HG03135 (cell line): ENCODE measurements at regions not wholly inside any gene's neighbourhood (a gene's known extent, or its start where the extent isn't known, plus 50 kb on each side); places are given as distances from the start of the nearest gene placed in this dataset.

Experiments
- ATAC-seq: cut with Tn5 transposase; IDR thresholded peaks from one replicate; pipeline ENCODE4 v1.9.1; 2021; ENCODE audit warnings: mild to moderate bottlenecking, moderate library complexity; ENCODE audit not compliant: unreplicated experiment

DNA sequence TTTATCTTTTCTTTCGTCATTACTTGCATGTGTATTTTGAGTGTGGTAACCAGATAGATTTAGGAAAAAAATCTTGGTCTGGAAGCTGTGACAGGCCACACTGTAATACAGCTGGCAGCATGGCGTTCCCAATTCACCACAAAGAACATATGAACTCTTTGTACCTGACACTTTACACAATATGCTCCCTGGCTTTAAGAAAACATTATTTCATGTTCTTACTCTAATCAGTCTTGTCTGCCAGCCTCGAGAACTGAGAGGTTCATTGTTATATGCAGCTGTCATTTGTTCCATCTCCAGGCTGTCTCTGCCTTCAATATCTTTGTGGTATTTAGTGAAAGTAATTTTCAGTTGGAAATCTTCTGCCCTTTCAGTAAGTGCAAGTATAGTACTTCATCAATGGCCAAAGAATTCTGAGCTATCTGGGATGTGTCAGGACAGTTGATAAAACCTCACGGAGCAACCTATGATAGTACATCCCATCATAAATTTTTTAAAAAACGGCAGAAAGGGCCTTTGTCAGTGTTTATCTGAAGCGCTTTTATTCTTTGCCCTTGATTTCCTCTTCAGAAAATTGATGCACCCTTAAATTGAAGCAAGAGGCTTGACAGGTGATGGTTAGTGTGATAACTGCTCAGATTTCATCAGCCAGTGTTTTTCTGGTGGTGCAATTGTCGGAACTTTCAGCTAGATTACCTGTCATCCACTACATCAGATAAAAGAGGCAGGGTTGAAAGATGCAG is 146.3 kb upstream of the SP8 start:
- no peak for ATAC-seq

DNA sequence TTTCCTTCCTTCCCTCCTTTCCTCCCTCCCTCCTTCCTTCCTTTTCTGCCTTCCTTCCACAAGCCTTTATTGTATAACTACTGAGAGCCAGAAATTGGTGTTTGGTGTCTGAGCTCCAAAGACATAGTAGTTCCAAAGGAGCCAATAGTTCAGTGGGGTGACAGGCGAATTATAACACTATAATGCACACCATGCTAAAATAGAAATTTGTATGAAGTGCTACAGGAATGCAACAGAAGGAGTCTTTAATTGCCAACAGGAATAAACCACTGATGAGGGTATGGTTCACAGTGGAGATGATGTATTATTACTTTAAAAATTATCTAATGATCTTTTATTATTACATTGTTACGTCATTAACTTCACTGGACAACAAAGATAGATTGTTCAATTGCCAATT is 158.8 kb upstream of the SP8 start:
- no peak for ATAC-seq

DNA sequence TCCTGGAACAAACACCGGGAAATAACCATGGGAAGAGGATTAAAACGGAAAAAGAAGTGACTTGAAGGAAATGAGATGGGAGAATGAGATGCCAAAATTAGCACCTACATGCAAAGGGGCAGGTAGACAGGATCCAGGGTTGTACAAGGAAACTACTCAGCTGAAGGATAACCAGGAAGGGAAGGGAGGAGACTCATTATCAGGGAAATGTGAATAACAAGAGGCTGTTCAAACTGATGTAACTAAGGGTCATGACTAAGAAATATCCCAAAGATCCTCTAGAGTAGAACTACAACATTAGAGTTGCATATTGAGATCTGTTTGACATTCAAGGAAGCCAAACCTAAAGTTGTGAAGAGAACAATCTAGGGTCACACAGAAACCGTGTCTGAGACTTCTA is 166.2 kb upstream of the SP8 start:
- ATAC-seq = no peak

DNA sequence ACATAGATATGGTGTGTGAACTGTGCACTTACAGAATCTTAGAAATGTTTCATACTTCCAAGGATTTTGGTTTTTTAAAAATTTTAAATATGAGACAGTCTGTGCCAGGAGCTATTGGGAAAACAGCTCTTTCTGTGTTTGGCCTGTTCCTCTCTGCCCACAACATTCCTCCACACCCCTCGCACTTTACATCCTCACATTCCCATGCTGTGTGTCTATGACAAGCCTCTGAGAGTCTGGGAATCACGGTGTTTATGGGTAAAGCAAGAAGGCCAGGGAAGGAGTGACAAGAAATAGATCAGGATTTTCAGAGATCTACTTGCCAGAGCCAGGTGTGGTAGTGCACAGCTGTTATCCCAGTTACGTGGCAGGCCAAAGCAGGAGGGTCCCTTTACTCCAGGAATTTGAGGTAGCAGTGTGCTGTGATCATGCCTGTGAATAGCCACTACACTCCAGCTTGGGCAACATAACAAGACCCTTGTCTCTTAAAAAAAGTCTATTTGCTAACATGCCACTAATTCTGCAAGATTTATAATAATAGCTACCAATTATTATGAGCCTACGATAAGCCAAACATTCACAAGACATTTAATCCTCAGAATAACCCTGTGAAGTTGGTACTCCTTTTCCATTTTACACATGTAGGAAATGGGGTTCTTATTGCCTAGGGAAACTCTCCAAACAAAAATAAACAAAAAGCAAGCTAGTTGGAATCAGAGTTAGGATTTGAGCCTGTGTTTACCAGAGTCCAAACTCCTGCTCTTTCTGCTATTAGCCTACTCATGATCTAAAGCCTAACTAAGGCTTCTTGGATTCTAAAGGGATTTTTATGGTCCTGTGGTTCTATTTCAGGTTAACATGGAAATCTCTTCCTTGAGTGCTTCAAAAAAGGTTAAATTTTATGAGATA is 168.3 kb upstream of the SP8 start:
- no peak for ATAC-seq

DNA sequence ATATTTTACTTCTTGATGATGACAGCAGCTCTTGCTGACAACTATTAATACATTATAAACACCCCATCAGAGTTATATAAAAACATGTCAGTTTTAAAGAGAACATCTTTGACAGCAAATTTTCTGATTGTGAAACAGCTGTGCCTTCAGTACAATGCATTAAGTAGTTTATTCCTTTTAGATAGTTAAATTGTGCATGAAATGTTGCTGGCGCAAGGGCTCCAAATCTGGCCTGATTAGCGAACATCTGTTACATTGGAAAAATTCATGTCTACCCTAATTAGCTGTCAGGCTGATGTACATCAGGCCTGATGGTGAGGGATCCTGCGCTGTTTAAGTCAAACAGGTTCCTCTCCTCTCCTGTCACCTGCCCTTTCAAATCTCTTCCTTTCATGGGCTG is 171.9 kb upstream of the SP8 start:
- ATAC-seq = no peak

DNA sequence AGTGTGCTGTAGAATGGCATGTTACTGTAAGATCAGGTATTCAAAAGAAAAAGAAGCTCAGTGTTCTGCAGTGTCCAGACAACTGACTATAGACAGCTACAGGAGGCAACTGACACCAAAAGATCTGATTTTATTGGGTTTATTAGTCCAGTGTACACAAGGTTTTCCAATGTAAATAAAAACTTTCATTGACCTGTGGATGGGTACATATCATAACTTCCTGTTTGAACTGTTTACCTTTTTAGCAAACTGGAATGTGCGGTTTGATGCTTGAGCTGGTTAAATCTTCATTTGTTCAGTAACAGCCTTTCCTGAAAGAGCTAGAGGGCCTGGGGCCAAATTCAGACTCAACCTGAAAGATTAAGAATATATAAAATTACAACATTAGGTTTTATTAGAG is 172.6 kb upstream of the SP8 start:
- no peak for ATAC-seq

DNA sequence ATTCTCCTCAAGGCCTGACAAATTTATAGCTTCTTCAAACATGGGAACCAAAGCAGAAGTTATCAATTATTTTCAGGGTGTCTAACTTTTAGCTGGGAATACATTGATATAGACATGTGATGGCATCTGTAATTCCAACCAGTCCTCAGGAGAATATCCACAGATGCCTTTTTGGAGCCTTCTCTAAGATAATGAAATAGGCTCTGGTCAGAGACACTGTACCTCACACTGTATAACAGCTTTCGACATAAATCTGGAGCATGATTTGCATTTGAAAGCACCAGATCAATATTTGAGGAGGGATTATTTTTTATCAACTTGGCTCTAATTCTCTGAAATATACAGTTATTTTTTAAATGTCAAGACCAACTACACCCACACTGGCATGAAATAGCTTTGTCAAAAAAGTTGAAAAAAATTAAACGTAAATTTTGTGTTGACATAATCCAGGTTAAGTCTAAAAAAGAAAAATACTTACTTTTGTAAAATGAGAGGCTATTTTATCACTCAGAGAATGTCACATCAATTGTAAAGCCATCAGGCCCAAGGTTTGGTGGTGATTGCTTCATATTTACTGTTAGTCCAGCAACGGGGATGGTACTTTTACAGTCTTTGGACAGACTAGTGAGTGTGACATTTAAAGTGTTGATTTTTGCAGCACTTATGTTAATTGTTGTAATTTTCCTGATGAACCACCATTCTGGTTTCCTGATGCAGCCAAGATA is 177.0 kb upstream of the SP8 start:
- no peak for ATAC-seq

DNA sequence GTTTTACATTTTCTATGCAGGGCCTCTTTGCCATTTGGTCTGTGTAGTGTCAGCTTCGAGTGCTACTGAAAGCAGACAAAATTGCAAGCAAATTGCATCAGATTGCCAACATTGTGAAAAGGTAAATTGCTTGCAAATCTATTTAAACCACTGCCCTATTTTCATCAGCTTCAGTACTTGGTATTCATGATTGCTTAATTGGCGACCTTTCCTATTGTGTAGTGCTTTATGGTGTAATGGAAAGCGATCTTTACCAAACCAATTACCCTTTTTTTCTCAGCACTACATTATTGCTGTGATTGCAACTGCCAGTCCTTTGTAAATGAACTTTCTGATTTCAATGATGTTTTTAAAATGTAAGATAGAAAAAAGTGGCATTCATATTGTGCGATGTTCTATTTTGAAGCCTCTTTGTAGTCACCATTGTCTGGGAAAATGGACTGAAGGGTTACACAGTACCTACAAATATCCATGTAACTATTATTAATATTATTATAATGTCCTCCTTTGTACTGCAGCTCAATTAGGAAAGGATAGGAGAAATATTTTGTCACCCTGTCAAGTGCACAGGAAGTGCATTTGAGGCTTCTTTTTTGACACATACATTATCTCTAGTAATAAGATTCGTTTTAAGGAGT is 177.7 kb upstream of the SP8 start:
- ATAC-seq = no peak

DNA sequence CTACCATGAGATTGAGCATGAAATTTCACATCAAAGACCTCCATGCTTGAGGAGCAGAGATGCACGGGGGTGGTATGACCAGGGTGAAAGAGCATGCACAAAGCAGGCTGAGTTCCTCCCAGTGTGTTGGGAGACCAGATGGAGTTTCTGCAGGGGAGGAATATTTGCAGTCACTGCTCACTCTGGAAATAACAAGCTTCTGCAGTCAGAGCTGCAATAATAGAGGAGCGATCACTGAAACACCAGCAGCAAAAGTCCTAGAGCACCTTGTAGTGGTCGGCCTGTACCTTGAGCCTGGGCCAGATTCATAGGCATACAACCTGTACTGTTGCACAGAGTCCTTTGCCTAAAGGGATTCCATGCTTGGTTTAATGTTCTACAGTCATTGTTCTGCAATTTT is 184.5 kb upstream of the SP8 start:
- ATAC-seq = no peak

DNA sequence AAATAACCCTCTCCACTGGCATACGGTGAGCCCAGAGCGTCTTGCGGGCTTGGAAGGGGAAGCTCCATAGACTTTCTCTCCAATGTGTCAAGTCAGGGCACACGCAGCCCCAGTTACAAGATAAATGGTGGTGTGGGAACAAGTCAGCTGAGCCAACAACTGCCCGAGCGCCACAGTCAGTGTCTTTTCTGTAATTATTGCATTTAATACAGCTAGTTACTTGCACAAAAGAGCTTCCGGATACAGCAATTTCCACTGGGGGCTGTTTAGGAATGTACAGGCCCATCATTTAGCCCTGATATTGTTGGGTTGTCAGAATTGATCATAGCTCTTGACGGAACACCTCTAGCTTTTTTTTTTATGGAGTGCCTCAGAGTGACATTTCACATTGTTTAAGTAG is 193.5 kb upstream of the SP8 start:
- ATAC-seq = no peak

DNA sequence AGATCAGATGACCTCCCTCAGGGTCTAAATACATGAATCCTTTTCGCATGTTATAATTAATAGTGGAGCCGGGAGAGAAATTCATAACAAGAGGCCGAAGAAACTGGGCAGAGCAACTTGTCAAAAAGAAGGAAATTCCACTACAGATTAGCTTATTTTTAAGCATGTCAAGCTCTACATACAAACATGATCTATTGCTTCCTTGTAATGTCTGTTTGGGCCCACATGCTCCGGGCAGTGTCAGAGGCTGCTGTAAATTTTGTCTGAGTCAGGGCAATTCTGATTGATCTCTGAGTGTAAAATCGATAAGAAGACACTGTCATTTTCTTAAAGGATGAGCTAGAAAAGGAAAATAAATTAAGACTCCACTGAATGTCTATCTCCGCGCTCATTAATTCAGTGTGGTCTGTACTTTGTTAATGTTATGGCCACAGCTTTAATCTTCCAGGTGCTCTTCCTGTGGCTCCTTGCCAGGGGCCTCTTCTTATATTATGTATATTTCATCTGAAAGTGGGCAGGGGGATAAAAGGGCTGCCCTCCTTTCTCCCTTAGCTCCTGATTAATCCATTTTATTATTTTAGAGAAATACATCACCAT is 194.1 kb upstream of the SP8 start:
- no peak for ATAC-seq

DNA sequence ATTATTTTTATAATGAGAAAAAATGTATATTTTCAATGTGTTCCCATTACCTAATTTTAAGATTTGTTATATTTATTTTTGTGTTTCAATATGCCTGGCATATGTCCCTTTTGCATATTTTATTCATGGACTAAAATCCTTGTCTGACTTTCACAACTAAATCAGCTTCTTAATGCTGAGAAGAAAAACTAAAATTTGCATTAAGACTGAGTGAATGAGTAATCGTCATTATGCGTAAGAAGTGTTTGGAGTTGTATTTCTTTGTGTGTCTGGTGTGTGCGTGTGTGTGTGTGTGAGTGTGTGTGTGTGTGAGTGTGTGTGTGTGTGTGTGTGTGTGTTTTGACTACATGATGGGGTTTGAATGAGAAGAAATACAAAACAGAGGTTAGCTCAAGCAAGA is 201.7 kb upstream of the SP8 start:
- no peak for ATAC-seq

DNA sequence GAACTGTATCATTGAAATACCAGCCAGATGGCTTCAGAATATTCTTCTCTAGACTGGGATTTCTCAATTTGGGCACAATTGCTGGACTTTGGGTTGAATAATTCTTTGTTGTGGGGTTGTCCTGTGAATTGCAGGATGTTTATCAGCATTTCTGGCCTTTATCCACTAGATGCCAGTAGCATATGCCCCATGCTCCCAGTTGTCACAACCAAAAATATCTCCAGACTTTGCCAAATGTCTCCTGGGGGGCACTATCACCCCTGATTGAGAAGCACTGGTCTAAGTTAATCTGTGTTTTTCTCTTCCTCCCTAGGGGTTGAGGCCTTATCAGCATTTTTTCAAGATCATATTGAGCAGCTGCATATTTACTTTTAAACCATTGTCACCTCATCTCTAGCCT is 204.9 kb upstream of the SP8 start:
- no peak for ATAC-seq

DNA sequence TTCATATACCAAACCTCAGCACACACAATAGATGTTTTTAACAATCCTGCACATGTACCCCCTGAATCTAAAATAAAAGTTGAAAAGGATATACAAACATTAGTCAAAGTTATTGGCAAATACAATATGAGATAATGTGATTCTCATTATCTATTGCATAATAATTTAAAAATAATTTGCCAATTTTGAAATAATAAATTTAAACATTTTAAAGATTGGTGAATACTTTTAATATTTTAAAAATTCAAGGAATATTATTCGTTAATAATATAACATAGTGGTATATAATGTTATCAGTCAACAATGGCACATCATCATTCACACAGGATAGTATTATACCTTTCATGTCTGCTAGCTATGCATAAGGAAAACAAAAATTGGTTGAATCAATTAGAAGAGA is 207.0 kb upstream of the SP8 start:
- no peak for ATAC-seq

DNA sequence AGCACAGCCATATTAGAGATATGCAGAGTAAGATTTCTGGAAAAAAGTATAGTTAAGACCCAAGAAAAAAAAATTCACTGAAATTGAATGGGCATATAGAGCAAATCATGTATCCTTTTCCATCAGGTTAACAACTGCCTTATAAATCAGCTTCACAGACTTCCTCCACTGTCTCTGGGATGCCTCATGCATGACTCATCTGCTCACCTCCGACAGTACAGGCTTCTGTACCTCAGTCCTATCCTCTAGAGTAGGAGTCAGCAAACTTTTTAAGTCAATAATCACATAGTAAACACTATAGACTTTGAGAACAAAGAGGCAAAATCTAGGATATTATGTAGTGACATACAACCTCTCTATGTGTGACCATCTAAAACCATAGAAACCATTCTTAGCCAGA is 211.6 kb upstream of the SP8 start:
- no peak for ATAC-seq

DNA sequence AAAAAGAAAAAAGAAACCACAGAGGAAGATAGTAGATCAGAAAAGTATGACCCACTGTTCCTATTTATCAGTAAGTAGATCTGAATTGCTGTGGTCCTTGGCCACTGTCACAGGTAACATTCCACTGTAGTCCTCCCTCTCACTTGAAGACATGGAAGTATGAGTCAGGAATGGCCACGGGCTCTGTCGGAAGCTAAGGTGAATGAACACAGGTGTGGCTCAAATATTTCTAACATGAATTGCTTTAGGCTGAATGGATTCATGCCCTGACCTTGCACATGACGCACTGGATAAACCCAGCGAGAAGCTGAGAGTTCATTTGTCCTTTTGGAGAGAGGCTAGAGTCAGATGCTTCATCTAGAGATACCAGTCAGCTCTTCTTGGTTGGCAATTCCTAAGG is 224.5 kb upstream of the SP8 start:
- ATAC-seq = no peak

DNA sequence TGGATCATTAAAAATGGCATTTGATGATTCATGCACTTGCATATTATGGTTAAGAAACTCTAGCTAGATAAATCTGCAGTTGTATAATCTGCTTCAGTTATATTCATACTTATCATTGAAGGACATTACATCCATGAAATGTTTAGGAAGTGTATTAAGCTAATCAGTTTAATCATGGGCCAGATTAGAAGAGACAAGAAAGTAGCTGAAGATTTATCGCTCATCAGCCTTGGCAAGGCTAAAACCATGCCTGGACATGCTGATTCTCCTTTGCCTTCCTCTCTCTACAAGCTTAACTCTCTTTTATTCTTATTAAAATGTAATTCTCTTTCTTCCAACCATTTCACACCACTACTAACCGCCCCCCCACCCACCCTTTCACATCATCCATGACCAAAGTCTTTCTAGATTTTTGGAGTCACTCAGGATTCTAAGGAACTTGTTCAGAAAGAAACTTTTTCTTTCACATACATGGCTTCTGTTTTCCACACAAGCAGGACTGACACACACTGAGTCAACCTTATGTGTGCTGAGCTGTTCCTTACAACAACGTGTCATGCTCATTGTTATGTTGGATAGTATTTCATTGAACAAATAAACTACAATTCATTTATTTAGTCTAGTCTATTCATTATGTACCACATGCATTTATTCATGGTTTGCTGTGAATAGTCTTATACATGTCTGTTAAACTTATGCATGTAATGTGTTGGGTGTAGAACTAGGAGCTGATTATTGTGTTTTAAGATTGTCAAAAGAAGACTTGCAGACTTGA is 227.3 kb upstream of the SP8 start:
- ATAC-seq = no peak

DNA sequence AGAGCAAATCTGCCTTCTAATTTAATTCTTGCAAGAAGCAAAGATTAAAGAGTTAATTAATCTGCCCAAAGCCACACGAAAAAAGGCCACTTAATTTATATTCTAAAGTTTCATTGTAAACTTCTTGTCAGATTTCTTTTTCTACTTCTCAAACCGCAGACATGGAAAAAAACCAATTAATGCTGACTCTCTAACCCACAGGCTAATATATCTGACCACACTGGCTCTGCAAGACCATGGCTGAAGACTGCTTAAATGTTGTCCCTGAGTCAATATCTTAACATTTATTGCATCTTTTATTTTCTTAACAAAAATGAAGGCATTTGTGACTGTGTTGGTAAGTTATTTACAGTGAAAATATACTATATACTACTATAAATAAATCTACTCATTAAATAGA is 234.0 kb upstream of the SP8 start:
- ATAC-seq = no peak

DNA sequence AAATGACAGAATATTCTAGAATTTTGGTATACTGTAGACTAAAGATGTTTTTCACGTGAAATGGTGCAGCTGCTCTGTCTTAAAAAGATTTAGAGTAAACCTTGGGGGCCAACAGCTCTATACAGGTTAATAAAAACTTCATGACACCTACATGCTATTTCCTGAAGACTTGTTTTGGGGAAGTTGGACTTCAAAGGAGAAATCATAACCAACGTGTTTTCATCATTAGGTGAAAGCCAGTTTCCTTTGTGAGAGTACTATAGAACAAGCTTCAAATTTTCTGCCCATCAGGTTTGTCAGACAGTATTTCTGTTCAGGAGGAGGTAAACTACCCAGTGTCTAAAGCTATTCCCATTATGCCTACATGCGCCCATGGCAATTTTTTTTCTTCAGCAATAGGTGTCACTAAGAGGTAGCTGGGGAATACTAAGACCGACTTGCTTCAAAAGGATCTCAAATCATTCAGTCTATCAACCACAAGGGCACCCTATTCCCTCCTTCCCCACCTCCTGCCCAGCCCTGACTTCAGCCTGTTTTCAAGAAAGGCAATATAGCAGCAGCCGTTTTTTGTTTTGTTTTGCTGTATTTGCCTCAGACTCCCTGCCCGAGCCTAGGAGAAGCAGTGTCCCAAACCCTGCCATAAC is 237.3 kb upstream of the SP8 start:
- ATAC-seq = no peak

DNA sequence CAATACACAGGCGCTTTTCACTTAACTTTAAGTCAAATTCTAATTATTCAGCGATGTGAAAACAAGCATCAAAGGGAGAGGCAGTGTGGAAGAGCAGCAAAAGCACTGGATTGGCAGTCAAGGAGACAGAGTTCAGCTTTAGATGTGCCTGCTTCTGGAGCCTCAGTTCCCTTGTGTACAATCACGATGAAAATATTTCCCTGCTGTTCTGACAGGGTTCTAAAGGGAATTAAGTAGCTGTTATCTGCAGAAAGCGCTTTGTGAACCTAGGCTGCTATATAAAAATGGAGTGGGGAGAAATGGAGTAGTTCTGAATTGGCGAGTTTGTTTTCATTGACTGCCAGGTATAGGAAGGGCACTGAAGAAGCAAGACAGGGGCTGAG is 237.8 kb upstream of the SP8 start:
- ATAC-seq = no peak
